ENCODE measurements at regions not wholly inside any gene's neighbourhood (a gene's known extent, or its start where the extent isn't known, plus 50 kb on each side); places are given as distances from the start of the nearest gene placed in this dataset.

GRCh38 chr2:240198226-240198625 is 57.8 kb upstream of the OTOS start:
- peaks cover 38% of the 10 kb centered on the region for H3K27me3 ChIP-seq (ENCODE audit: control insufficient read depth, insufficient read depth, low read length)
- dilution Hi-C loops (cut with HindIII; ENCODE audit: low sequenced_read_pairs, unreplicated experiment) (no loop called here), intact Hi-C loops (cut with micrococcal nuclease) (no loop called here), in situ Hi-C loops (cut with MboI; ENCODE audit: low sequenced_read_pairs) (no loop called here)
- no peak overlapping the region for H4K8ac ChIP-seq (ENCODE audit: low read depth in 2 of 2, low read length in 2 of 2)
- DNase-seq (no peak), ATAC-seq (ENCODE audit: low read depth) (no peak)
- CTCF ChIA-PET = no interaction called here
- BruUV-seq (replicated peaks) = no TSS peak
- no peak overlapping the region for H3K56ac ChIP-seq (ENCODE audit: extremely low read depth, insufficient read depth, low read length)
- POLR2A ChIA-PET (ENCODE audit: unreplicated experiment) = no interaction called here
- no peak overlapping the region for H3K23ac ChIP-seq (ENCODE audit: low read depth, low read length)
- H3K9ac ChIP-seq (ENCODE audit: low read depth, low read length) = no peak overlapping the region
- WGBS, 2 experiments (ENCODE audit: extremely low coverage in 2 of 2, insufficient read length in 1 of 2) = 88% methylated on average over 6 of the region's 6 CpGs; no CpG with 5 or more reads in 1 of the 2 experiments
- H3K36me3 ChIP-seq (ENCODE audit: control insufficient read depth, insufficient read depth, low read length) = no peaks in the 10 kb centered on the region
- no peak overlapping the region for H2BK5ac ChIP-seq (ENCODE audit: low read depth, low read length, poor library complexity, severe bottlenecking)
- no peaks in the 10 kb centered on the region for H4K20me1 ChIP-seq (ENCODE audit: insufficient read depth, low read length)
- H3K4me2 ChIP-seq (ENCODE audit: low read depth, low read length) = no peak overlapping the region
- H3K79me1 ChIP-seq (ENCODE audit: low read depth in 1 of 2, low read length in 2 of 2) = no peaks in the 10 kb centered on the region
- no peak overlapping the region for H2AK5ac ChIP-seq (ENCODE audit: low read depth, low read length)
- no peaks in the 10 kb centered on the region; the same call in 1 of the 2 replicates for H3K4me1 ChIP-seq (ENCODE audit: control insufficient read depth, insufficient read depth, low read length)
- no peak overlapping the region for H2BK15ac ChIP-seq (ENCODE audit: low read depth, low read length)
- no peak overlapping the region for H2AFZ ChIP-seq (replicated peaks; ENCODE audit: low read length, poor library complexity)
- no peak overlapping the region for H3K14ac ChIP-seq (replicated peaks; ENCODE audit: low read depth, low read length)
- H3K27ac ChIP-seq (ENCODE audit: insufficient read depth, low read length) = no peak overlapping the region
- H2AK9ac ChIP-seq (replicated peaks; ENCODE audit: low read depth, low read length, poor library complexity) = no peak overlapping the region
- no peak overlapping the region for H4K91ac ChIP-seq (ENCODE audit: insufficient read depth, low read depth, low read length)
- H3K9me3 ChIP-seq (ENCODE audit: control insufficient read depth, insufficient read depth, low read length) = no peaks in the 10 kb centered on the region; the same call in 1 of the 2 replicates
- no peak overlapping the region for H2BK20ac ChIP-seq (ENCODE audit: low read depth, low read length)
- H3K4ac ChIP-seq (ENCODE audit: low read depth, low read length) = no peak overlapping the region
- H2BK120ac ChIP-seq (ENCODE audit: low read depth, low read length) = no peak overlapping the region
- TF ChIP-seq USF2 (IDR thresholded peaks at IDR 0.05; ENCODE audit: low read depth, low read length) (no peak), CHD1 (IDR thresholded peaks at IDR 0.05; ENCODE audit: low read depth, low read length) (no peak), NFE2L2 (IDR thresholded peaks at IDR 0.05; ENCODE audit: low read depth, low read length) (no peak), RCOR1 (IDR thresholded peaks at IDR 0.05; ENCODE audit: insufficient replicate concordance, low read length) (no peak), FOS (IDR thresholded peaks at IDR 0.05; ENCODE audit: low read depth, low read length) (no peak), POLR2A (IDR thresholded peaks at IDR 0.05; ENCODE audit: low read depth, low read length) (no peak), ELK1 (IDR thresholded peaks at IDR 0.05; ENCODE audit: borderline replicate concordance, low read depth, low read length) (no peak), BHLHE40 (IDR thresholded peaks at IDR 0.05; ENCODE audit: low read depth, low read length) (no peak), RFX5 (IDR thresholded peaks at IDR 0.05; ENCODE audit: low read depth, low read length) (no peak), MAFK (IDR thresholded peaks at IDR 0.05; ENCODE audit: low read depth, low read length) (no peak), SMC3 (IDR thresholded peaks at IDR 0.05; ENCODE audit: low read depth, low read length) (no peak), RAD21 (IDR thresholded peaks at IDR 0.05; ENCODE audit: low read length) (no peak), MAZ (IDR thresholded peaks at IDR 0.05; ENCODE audit: borderline replicate concordance, low read depth, low read length) (no peak)
- no peak overlapping the region for H4K5ac ChIP-seq (ENCODE audit: low read depth, low read length)
- no peak overlapping the region for H3K18ac ChIP-seq (ENCODE audit: low read depth, low read length)
- no peaks in the 10 kb centered on the region for H3K9me1 ChIP-seq (ENCODE audit: insufficient read depth, low read length)
- no peak overlapping the region for H3K4me3 ChIP-seq (ENCODE audit: insufficient read depth, low read depth, low read length)

All from IMR-90 (cell line).